ENCODE measurements at regions not wholly inside any gene's neighbourhood (a gene's known extent, or its start where the extent isn't known, plus 50 kb on each side); places are given as distances from the start of the nearest gene placed in this dataset.

GRCh38 chr2:104768694-104769093, 85.2 kb upstream of the POU3F3 start:
- H3K4me2 ChIP-seq (ENCODE audit: insufficient read depth, insufficient read length, low read length): no peak overlapping the region

More at GRCh38 chr2:104768694-104769093, 85.2 kb upstream of the POU3F3 start:
- Histone ChIP-seq H2BK15ac (ENCODE audit: low read depth, low read length) (no peak overlapping the region), H2AFZ (ENCODE audit: low read length) (no peak overlapping the region), H3K4me1 (ENCODE audit: insufficient read depth, low read length) (peaks cover 3% of the 10 kb centered on the region; the same call in 1 of the 2 replicates), H3K27me3 (ENCODE audit: insufficient read depth, low read length) (no peaks in the 10 kb centered on the region), H4K5ac (ENCODE audit: insufficient read length, low read depth, low read length) (no peak overlapping the region), H2BK20ac (ENCODE audit: low read depth, low read length, poor library complexity, severe bottlenecking) (no peak overlapping the region), H4K8ac (replicated peaks; ENCODE audit: insufficient read length, low read depth, low read length) (no peak overlapping the region), H4K20me1 (ENCODE audit: control insufficient read depth, insufficient read depth, insufficient read length) (no peaks in the 10 kb centered on the region), H2BK120ac (ENCODE audit: low read depth, low read length, poor library complexity, severe bottlenecking) (no peak overlapping the region), H3K79me2 (ENCODE audit: insufficient read depth, low read length) (no peaks in the 10 kb centered on the region), H3K27ac (ENCODE audit: insufficient read length, low read depth, low read length) (no peak overlapping the region), H3K18ac (ENCODE audit: insufficient read length, low read depth, low read length) (no peak overlapping the region), H4K91ac (ENCODE audit: insufficient read length, low read depth, low read length) (no peak overlapping the region), H2AK5ac (ENCODE audit: insufficient read length, low read length) (no peak overlapping the region), H3K79me1 (ENCODE audit: insufficient read depth, low read depth, low read length, poor library complexity, severe bottlenecking) (no peaks in the 10 kb centered on the region), H3K14ac (ENCODE audit: insufficient read depth, low read length) (no peak overlapping the region), H3K23ac (ENCODE audit: insufficient read length, low read depth, low read length) (no peak overlapping the region), H3K23me2 (ENCODE audit: insufficient read length, low read depth, low read length, poor library complexity, severe bottlenecking) (no peaks in the 10 kb centered on the region), H3K9me3 (ENCODE audit: control insufficient read depth, low read depth, low read length) (no peaks in the 10 kb centered on the region), H2BK5ac (ENCODE audit: insufficient read length, low read length) (no peak overlapping the region), H3K9ac (ENCODE audit: extremely low read depth, insufficient read length, low read length) (no peak overlapping the region), H2BK12ac (ENCODE audit: insufficient read length, low read depth, low read length) (no peak overlapping the region), H3K56ac (ENCODE audit: insufficient read length, low read depth, low read length) (no peak overlapping the region), H3T11ph (ENCODE audit: low read length) (no peak overlapping the region), H3K4ac (ENCODE audit: low read depth, low read length) (no peak overlapping the region)
- H3K4me3 Mint-ChIP-seq: no peak overlapping the region
- peaks cover 4 to 8% of the 10 kb centered on the region in 2 experiments for H3K4me1 Mint-ChIP-seq
- no CpG with 5 or more reads among the region's 3 CpGs for WGBS (ENCODE audit: extremely low coverage, insufficient read length, low lambda C conversion rate)
- no peak for TF ChIP-seq CTCF (conservative IDR thresholded peaks at IDR 0.05)
- H3K27me3 Mint-ChIP-seq (ENCODE audit: low read depth): no peaks in the 10 kb centered on the region
- H3K9me3 Mint-ChIP-seq: peaks cover 7% of the 10 kb centered on the region in 2 experiments; a peak in 4 of 5 replicates
- no peak for DNase-seq
- H3K27ac Mint-ChIP-seq: no peak overlapping the region
- peaks cover 0 to 7% (median 0%) of the 10 kb centered on the region in 3 experiments; a peak in 1 of 7 replicates for H3K36me3 Mint-ChIP-seq (ENCODE audit: insufficient read depth in 1 of 3, low read depth in 3 of 3)

Data from H9 (cell line).